Stomach (tissue), 8 donors: ENCODE measurements at regions not wholly inside any gene's neighbourhood (a gene's known extent, or its start where the extent isn't known, plus 50 kb on each side); places are given as distances from the start of the nearest gene placed in this dataset.

Source experiments
- DNase-seq, 2 donors: peaks; one replicate each; pipeline versions ENCODE4 v3.0.0 to v3.0.0-alpha.2; 2013 to 2019
- H3K27ac ChIP-seq, 5 donors: fragments of 200-600 bp in 4 of 5; sonication (generic) in 4 of 5; one replicate each; pipeline ENCODE4 v1.5.1; 2013 to 2019; ENCODE audit warnings: mild to moderate bottlenecking in 1 of 5, moderate library complexity in 1 of 5
- H3K27me3 ChIP-seq, 3 donors: fragments of 200-600 bp; sonication (generic); one replicate each; pipeline ENCODE4 v1.5.1; 2017 to 2019; ENCODE audit warnings: mixed run types in 1 of 3
- H3K36me3 ChIP-seq, 4 donors: fragments of 200-600 bp; sonication (generic); 1 replicate in 3 of 4; 2 replicates in 1 of 4; pipeline ENCODE4 v1.5.1; 2016 to 2019
- H3K4me1 ChIP-seq, 4 donors: fragments of 200-600 bp; sonication (generic); one replicate each; pipeline ENCODE4 v1.5.1; 2016 to 2019
- H3K4me3 ChIP-seq, 4 donors: fragments of 200-600 bp; sonication (generic) in 3 of 4; one replicate each; pipeline ENCODE4 v1.5.1; 2016 to 2019; ENCODE audit warnings: mild to moderate bottlenecking in 1 of 4
- H3K9me3 ChIP-seq, 4 donors: fragments of 200-600 bp; sonication (generic); one replicate each; pipeline ENCODE4 v1.5.1; 2016 to 2019
- CTCF ChIP-seq, 7 experiments: fragments of 450-650 bp in 4 of 7; fragments of 200-600 bp in 3 of 7; sonication (generic) in 3 of 7; IDR thresholded peaks; one replicate each; pipeline ENCODE4 v1.5.1; 2016 to 2019; ENCODE audit warnings: antibody characterized with exemption in 7 of 7, control low read depth in 2 of 7, mild to moderate bottlenecking in 1 of 7
- EP300 ChIP-seq: sonication (generic); formaldehyde crosslinking; IDR thresholded peaks from one replicate; pipeline ENCODE4 v1.6.1; 2017; ENCODE audit warnings: antibody characterized with exemption
- POLR2A ChIP-seq, 4 donors: fragments of 450-650 bp; IDR thresholded peaks; one replicate each; pipeline ENCODE4 v1.6.1; 2016; ENCODE audit warnings: antibody characterized with exemption in 4 of 4, control low read depth in 2 of 4, mild to moderate bottlenecking in 1 of 4, moderate library complexity in 1 of 4
- POLR2AphosphoS5 ChIP-seq, 3 donors: sonication (generic); formaldehyde crosslinking; IDR thresholded peaks; one replicate each; pipeline ENCODE4 v1.6.1; 2016; ENCODE audit warnings: antibody characterized with exemption in 3 of 3
- whole genome bisulfite sequencing, 5 donors: extraction: QIAGEN DNeasy Blood & Tissue Kit in 3 of 5; methylation state at CpG; one replicate each; pipeline versions ENCODE4 v1.1.5 to v1.1.7; 2013 to 2018; 5-methylcytosine and 5-hydroxymethylcytosine counted together
- intact Hi-C: fragments of 100-400 bp; cut with DNase I; formaldehyde crosslinking; loops from one replicate; pipeline ENCODE4 v1.15.1; 2023; ENCODE audit warnings: low total_unique reads
- donor health status: healthy with polysubstance abuse.
- donor health status: Bipolar disorder and iron deficiency.
- donor health status: healthy.

GRCh38 chr16:35569413-35569812 lies 2110.0 kb downstream of the TP53TG3F start:
- Histone ChIP-seq H3K9me3 (peaks cover 0 to 48% (median 24%) of the 10 kb centered on the region in 4 donors), H3K27me3 (peaks cover 0 to 8% (median 0%) of the 10 kb centered on the region in 3 donors), H3K27ac (no peak overlapping the region), H3K36me3 (no peaks in the 10 kb centered on the region), H3K4me3 (no peak overlapping the region), H3K4me1 (no peaks in the 10 kb centered on the region)
- TF ChIP-seq EP300 (no peak), POLR2A (IDR thresholded peaks at IDR 0.05) (no peak), CTCF (IDR thresholded peaks at IDR 0.05) (no peak), POLR2AphosphoS5 (IDR thresholded peaks at IDR 0.05) (no peak)
- DNase-seq: no peak
- intact Hi-C loops: no loop called here

- H3K4me1 ChIP-seq: no peaks in the 10 kb centered on the region
- intact Hi-C loops: no loop called here
- TF ChIP-seq POLR2AphosphoS5 (IDR thresholded peaks at IDR 0.05) (no peak), CTCF (IDR thresholded peaks at IDR 0.05) (no peak), EP300 (no peak), POLR2A (IDR thresholded peaks at IDR 0.05) (no peak)
- H3K9me3 ChIP-seq: peaks cover 7 to 55% (median 37%) of the 10 kb centered on the region in 4 donors
- no peaks in the 10 kb centered on the region for H3K36me3 ChIP-seq
- 29 to 46% (median 42%) methylated on average over 2 of the region's 2 CpGs for WGBS, 5 donors
- H3K27ac ChIP-seq: no peak overlapping the region
- no peak for DNase-seq
- peaks cover 0 to 17% (median 0%) of the 10 kb centered on the region in 3 donors for H3K27me3 ChIP-seq
- H3K4me3 ChIP-seq: no peak overlapping the region
Measured at GRCh38 chr16:35570946-35571345, 2111.5 kb downstream of the TP53TG3F start.

- H3K4me1 ChIP-seq: no peaks in the 10 kb centered on the region
- DNase-seq: no peak
- H3K27ac ChIP-seq: no peak overlapping the region
- TF ChIP-seq EP300: no peak
- no peak for TF ChIP-seq CTCF (IDR thresholded peaks at IDR 0.05)
- no peak for TF ChIP-seq POLR2AphosphoS5 (IDR thresholded peaks at IDR 0.05)
- no peaks in the 10 kb centered on the region for H3K36me3 ChIP-seq
- WGBS, 5 donors: 21 to 32% (median 29%) methylated on average over 3 of the region's 3 CpGs
- no peak overlapping the region for H3K4me3 ChIP-seq
- H3K27me3 ChIP-seq: peaks cover 0 to 17% (median 0%) of the 10 kb centered on the region in 3 donors
- intact Hi-C loops: no loop called here
- peaks cover 7 to 65% (median 44%) of the 10 kb centered on the region in 4 donors for H3K9me3 ChIP-seq
Measured at GRCh38 chr16:35572186-35572585, 2112.8 kb downstream of the TP53TG3F start.

- H3K4me3 ChIP-seq: no peak overlapping the region
- no peaks in the 10 kb centered on the region for H3K4me1 ChIP-seq
- peaks cover 7 to 76% (median 55%) of the 10 kb centered on the region in 4 donors for H3K9me3 ChIP-seq
- H3K36me3 ChIP-seq: no peaks in the 10 kb centered on the region
- no peak overlapping the region for H3K27ac ChIP-seq
- H3K27me3 ChIP-seq: peaks cover 0 to 17% (median 0%) of the 10 kb centered on the region in 3 donors
- TF ChIP-seq POLR2A (IDR thresholded peaks at IDR 0.05): no peak
- no peak for TF ChIP-seq POLR2AphosphoS5 (IDR thresholded peaks at IDR 0.05)
- no peak for TF ChIP-seq EP300
- TF ChIP-seq CTCF (IDR thresholded peaks at IDR 0.05): no peak
- no peak for DNase-seq
- 75 to 86% (median 80%) methylated on average over 12 of the region's 12 CpGs for WGBS, 5 donors
- intact Hi-C loops: no loop called here
Measured at GRCh38 chr16:35573407-35573806, 2114.0 kb downstream of the TP53TG3F start.
